Activated T-cell treated with anti-CD3 and anti-CD28 coated beads, Interleukin-2, amount 50 U/mL, for 4 hours (primary cell): ENCODE measurements at regions not wholly inside any gene's neighbourhood (a gene's known extent, or its start where the extent isn't known, plus 50 kb on each side); places are given as distances from the start of the nearest gene placed in this dataset.
A peak's percentile ranks its signal among the peaks of the same experiment; 100 is the strongest.

Experiments used
- ATAC-seq, 2 donors: fragments of 200-7000 bp; cut with Tn5 transposase; one replicate each; pipeline ENCODE4 v1.10.0; 2021
- DNase-seq: peaks from one replicate; pipeline ENCODE4 v3.0.0-alpha.2; 2020
- H3K27me3 Mint-ChIP-seq: one replicate; pipeline ENCODE4 v1.8.0; 2021; ENCODE audit warnings: low read depth, mixed read lengths
- H3K36me3 Mint-ChIP-seq: one replicate; pipeline ENCODE4 v1.8.0; 2022; ENCODE audit warnings: mixed read lengths; ENCODE audit not compliant: insufficient read depth
- H3K4me1 Mint-ChIP-seq: one replicate; pipeline ENCODE4 v1.8.0; 2021; ENCODE audit warnings: low read depth, mixed read lengths
- H3K4me3 Mint-ChIP-seq: one replicate; pipeline ENCODE4 v1.8.0; 2021; ENCODE audit warnings: mild to moderate bottlenecking, moderate library complexity, mixed read lengths
- H3K9me3 Mint-ChIP-seq: one replicate; pipeline ENCODE4 v1.8.0; 2021; ENCODE audit warnings: mixed read lengths

DNA sequence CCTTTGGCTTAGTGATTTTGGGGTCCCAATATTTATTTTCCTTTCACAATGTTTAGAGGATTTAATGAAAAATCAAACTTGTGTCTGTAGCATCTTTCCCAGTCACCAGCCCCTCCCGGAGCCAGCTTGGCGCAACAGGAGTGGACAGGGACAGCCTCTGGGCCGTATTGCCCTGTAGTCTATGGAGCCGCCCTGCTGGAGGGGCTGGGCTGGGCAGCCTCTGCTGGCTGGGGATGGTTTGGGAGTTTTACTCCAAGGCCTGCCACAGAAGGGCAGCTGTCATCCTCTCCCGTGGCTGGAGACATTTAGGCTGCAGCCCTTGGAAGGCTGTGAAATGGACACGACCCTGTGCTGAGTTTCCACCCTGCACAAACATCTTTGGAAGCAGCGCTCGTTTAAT, 89.4 kb upstream of the RGMA start:
- no peaks in the 10 kb centered on the region for H3K36me3 Mint-ChIP-seq
- no peaks in the 10 kb centered on the region for H3K4me1 Mint-ChIP-seq
- H3K9me3 Mint-ChIP-seq: no peaks in the 10 kb centered on the region
- no peak overlapping the region for H3K4me3 Mint-ChIP-seq
- ATAC-seq (no peak), DNase-seq (no peak)
- peaks cover 21% of the 10 kb centered on the region for H3K27me3 Mint-ChIP-seq

DNA sequence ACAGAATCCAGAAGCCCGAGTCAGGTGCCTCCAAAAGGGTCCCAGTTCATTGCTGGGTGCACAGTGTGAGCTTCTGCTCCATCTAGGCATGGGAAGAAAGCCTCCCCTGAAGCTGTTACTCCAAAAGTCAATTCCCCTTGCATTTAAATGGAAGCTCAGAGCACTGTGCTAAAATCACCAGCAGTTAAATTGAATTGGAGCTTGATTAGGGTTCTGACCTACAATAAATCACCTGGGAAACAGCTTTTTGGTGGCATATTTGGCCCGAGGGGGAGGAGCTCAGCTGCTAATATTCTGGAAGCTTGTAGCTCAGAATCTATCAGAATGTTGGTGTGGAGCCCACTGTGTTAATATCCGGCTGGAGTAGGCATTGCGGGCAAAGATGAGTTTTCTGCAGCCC, 87.1 kb upstream of the RGMA start:
- H3K4me3 Mint-ChIP-seq: no peak overlapping the region
- H3K36me3 Mint-ChIP-seq: no peaks in the 10 kb centered on the region
- no peaks in the 10 kb centered on the region for H3K4me1 Mint-ChIP-seq
- peaks cover 4% of the 10 kb centered on the region for H3K9me3 Mint-ChIP-seq
- ATAC-seq (no peak), DNase-seq (no peak)
- peaks cover 30% of the 10 kb centered on the region for H3K27me3 Mint-ChIP-seq

DNA sequence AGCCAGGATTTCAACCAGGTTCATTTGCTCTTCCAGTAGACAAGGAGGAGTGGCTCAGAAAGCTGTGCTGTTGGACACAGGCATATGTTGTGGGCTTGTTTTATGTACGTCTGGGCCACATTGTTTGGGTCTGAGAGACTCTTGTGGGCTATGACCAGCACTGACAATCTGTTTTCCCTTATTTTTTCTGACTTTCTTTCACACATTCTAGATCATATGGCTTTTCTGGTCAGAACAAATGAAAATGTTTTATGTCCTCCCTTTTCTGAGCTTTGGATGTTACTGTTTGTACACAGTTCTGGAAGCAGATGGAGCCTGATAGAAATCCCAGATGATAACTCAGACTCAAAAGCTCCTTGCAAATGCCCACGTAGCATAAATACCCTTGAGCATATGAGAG, 85.8 kb upstream of the RGMA start:
- no peak for ATAC-seq
- no peaks in the 10 kb centered on the region for H3K4me1 Mint-ChIP-seq
- H3K9me3 Mint-ChIP-seq: peaks cover 4% of the 10 kb centered on the region

DNA sequence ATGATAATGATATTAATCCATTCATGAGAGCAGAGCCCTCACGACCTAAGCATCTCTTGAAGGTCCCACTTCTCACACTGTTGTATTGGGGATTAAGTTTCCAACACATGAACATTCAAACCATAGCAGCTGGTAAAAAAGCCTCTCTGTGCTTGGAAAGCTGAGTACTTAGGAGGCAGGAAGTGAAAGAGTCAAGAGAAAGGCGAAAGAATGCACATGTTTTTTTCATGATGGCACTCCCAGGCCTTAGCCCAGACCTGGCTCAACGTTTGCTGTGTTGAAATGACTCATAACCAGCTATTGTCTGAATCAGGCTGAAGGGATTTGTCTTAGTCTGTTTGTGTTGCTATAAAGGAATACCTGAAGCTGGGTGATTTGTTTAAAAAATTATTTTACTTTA, 84.4 kb upstream of the RGMA start:
- ATAC-seq: no peak
- no peaks in the 10 kb centered on the region for H3K4me1 Mint-ChIP-seq
- H3K27me3 Mint-ChIP-seq: peaks cover 46% of the 10 kb centered on the region
- H3K4me3 Mint-ChIP-seq: no peak overlapping the region
- no peaks in the 10 kb centered on the region for H3K36me3 Mint-ChIP-seq
- peaks cover 4% of the 10 kb centered on the region for H3K9me3 Mint-ChIP-seq
- DNase-seq: no peak

More for the DNA sequence above, 85.8 kb upstream of the RGMA start:
- Mint-ChIP-seq H3K36me3 (no peaks in the 10 kb centered on the region), H3K27me3 (peaks cover 39% of the 10 kb centered on the region), H3K4me3 (no peak overlapping the region)
- DNase-seq: no peak

DNA sequence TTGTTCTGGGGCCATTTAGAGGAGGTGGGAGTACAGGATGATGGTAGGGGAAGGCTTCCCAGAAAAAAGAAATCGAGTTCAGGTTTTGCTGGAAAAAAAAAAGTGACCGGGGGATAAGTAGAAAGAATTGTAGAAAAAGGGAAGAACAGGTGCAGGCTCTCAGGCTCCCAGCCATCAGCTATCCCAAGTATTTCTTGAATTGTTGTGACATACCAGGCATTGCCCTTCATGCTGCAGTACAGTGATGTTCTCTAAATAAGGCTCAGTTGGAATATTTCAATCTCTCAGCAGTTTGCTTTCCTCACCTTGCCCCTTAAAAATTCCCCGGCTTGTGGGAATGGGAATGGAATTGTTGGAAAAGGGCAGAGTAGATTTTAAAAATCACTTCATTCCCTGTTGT, 82.5 kb upstream of the RGMA start:
- Mint-ChIP-seq H3K9me3 (peaks cover 4% of the 10 kb centered on the region), H3K36me3 (no peaks in the 10 kb centered on the region), H3K27me3 (peaks cover 46% of the 10 kb centered on the region), H3K4me1 (no peaks in the 10 kb centered on the region), H3K4me3 (no peak overlapping the region)
- no peak for DNase-seq
- ATAC-seq: no peak

DNA sequence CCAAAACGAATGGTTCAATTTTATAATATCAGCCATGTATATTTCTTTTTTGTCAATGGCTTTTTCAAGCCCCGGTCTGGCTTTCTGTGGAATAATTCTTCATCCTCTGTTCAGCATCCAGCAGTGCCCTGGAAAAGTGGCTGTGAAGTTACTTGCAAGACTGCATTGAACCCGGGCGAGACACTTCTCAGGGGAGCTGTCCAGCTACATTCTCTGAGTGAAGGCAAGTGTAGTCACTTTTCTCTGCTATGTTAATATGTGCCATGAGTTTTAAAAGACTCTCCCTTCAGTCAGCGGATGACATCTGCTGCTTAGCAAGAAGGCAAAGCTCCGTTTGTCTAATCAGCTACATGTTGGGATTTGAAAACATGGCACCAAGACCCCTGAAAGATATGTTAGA, 81.3 kb upstream of the RGMA start:
- Mint-ChIP-seq H3K9me3 (peaks cover 4% of the 10 kb centered on the region), H3K4me3 (no peak overlapping the region), H3K36me3 (no peaks in the 10 kb centered on the region), H3K4me1 (no peaks in the 10 kb centered on the region), H3K27me3 (peaks cover 42% of the 10 kb centered on the region)
- ATAC-seq (no peak), DNase-seq (no peak)

DNA sequence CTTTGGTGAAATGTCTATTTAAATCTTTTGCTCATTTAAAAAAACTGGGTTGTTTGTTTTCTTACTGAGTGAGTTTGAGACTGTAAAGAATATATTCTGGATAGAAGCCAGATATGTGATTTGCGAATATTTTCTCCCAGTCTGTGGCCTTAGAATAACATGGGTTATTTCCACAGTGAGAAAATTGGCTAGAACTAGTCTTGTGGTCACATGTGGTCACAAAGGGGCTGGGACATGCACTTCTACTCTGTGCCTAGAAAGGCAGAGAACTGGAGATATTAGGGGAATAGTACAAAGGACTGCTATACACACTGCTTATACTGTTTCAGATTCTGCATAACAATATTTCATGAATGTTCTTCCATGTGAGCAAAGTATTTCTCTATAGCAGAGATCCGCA, 79.9 kb upstream of the RGMA start:
- Mint-ChIP-seq H3K36me3 (no peaks in the 10 kb centered on the region), H3K4me1 (peaks cover 4% of the 10 kb centered on the region), H3K27me3 (peaks cover 36% of the 10 kb centered on the region), H3K9me3 (peaks cover 4% of the 10 kb centered on the region), H3K4me3 (no peak overlapping the region)
- DNase-seq: no peak
- ATAC-seq: no peak

DNA sequence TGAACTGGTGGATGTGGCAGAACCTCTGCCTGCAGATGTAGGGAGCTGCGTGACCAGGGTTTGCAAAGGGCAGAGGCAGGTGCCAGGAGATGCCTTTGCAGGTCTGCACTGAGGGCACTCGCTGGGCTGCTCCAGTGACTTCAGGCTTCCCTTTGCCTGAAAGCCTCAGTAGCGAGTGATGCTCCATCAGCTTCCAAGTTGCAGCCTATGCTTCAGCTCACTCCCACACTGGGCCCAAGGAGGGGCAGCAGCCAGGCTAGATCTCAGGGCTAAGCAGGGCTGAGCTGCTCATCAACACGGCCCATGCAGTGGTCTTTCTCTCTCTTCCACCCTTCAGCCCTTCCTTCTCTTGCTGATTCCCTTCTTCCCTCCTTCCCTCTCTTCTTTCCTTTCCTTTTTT, 78.3 kb upstream of the RGMA start:
- H3K4me3 Mint-ChIP-seq: no peak overlapping the region
- H3K4me1 Mint-ChIP-seq: peaks cover 4% of the 10 kb centered on the region
- peaks cover 31% of the 10 kb centered on the region for H3K27me3 Mint-ChIP-seq
- no peak for ATAC-seq
- no peaks in the 10 kb centered on the region for H3K9me3 Mint-ChIP-seq
- H3K36me3 Mint-ChIP-seq: no peaks in the 10 kb centered on the region
- no peak for DNase-seq

DNA sequence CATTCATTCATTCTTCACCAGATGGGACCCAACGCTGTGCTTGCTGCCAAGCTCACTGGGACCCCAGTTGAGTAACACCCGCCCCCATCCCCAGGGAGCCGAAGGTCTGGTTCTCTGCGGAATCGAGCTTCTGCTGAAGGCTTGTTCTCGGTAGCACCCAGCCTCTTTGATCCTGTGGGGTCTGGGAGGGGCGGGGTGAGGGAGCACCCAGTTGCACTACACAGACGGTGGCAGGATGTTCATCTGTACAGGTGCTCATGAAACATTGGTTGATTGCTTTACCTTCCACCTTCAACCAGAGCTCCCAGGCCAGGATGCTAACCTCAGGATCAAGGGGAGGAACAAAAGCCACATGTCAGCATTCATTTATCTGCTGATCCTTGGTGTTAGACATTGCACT, 77.7 kb upstream of the RGMA start:
- ATAC-seq: no peak
- peaks cover 4% of the 10 kb centered on the region for H3K4me1 Mint-ChIP-seq
- H3K27me3 Mint-ChIP-seq: peaks cover 30% of the 10 kb centered on the region
- DNase-seq: no peak
- no peak overlapping the region for H3K4me3 Mint-ChIP-seq
- H3K36me3 Mint-ChIP-seq: no peaks in the 10 kb centered on the region
- no peaks in the 10 kb centered on the region for H3K9me3 Mint-ChIP-seq

DNA sequence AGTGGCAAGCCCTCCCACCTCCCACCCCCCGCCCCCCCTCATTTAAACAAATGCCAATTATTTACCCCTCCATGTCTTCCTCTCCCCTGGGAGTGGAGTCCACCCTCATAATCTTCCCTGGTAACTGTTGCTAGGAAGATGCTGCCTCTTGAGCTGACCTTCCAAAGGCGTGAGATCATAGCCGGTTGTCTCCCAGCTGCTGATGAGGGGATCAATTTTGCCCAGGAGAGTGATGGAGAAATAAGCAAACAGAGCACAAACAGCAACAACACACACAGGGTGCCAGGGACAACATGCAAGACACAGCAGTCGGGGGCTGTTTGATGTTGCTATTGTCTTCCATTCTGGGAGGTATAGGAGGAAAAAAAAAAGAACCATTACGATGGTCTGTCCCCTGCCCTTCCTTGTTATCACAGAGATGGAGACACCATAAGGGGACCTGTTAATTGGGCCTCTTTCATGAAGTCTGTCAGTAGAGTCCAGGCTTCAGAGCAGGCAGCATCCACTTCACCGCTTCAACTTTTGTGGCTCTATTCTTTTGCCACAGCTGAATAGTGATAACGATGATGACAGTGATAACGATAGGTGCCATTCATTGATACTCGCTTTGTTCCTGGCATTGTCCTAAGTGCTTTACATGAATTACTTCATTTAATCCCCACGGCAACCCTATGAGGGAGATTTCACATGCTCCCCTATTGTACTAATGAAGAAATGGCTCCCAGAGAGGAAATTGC, 76.9 kb upstream of the RGMA start:
- Mint-ChIP-seq H3K4me1 (peaks cover 4% of the 10 kb centered on the region), H3K9me3 (no peaks in the 10 kb centered on the region), H3K4me3 (no peak overlapping the region), H3K27me3 (peaks cover 23% of the 10 kb centered on the region), H3K36me3 (no peaks in the 10 kb centered on the region)
- DNase-seq (no peak), ATAC-seq (no peak)

DNA sequence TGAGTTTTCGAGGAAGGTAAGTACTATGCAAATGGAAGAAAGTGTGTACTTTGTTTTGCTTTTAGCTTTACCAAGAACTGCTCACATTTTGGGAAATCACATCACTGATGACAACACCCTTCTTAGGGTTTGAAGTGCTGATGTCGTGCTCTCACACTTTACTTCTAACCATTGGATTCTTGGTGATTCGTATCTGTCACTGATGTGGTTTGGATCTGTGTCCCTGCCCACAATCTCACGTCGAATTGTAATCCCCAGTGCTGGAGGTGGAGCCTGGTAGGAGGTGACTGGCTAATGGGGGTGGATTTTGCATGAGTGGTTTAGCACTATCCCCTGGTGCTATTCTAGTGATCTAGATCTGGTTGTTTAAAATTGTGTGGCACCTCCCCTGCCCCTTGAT, 75.4 kb upstream of the RGMA start:
- peaks cover 4% of the 10 kb centered on the region for H3K4me1 Mint-ChIP-seq
- no peaks in the 10 kb centered on the region for H3K9me3 Mint-ChIP-seq
- no peaks in the 10 kb centered on the region for H3K36me3 Mint-ChIP-seq
- no peak overlapping the region for H3K4me3 Mint-ChIP-seq
- ATAC-seq (peak; percentile 75 to 87), DNase-seq (no peak)
- H3K27me3 Mint-ChIP-seq: peaks cover 16% of the 10 kb centered on the region

DNA sequence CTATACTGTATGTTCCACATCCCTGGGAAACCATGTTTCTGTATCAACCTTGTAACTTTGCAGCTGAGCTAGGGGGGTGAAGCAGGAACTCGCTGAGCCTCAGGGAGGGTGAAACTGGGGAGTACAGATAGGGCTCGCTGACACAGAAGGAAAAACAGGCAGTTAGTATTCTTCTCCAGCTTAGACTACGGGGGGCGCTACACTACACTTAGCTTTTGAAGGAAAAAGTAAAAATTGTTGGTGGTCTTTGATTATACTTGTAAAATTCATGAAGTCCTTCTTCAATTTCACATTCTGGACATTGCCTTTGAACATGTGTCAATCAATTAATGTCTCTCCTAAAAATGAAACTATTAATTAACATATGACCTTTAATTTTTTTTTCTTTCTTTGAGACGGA, 73.5 kb upstream of the RGMA start:
- no peak for DNase-seq
- ATAC-seq: no peak
- Mint-ChIP-seq H3K36me3 (no peaks in the 10 kb centered on the region), H3K4me1 (peaks cover 4% of the 10 kb centered on the region), H3K9me3 (no peaks in the 10 kb centered on the region), H3K27me3 (peaks cover 5% of the 10 kb centered on the region), H3K4me3 (no peak overlapping the region)

DNA sequence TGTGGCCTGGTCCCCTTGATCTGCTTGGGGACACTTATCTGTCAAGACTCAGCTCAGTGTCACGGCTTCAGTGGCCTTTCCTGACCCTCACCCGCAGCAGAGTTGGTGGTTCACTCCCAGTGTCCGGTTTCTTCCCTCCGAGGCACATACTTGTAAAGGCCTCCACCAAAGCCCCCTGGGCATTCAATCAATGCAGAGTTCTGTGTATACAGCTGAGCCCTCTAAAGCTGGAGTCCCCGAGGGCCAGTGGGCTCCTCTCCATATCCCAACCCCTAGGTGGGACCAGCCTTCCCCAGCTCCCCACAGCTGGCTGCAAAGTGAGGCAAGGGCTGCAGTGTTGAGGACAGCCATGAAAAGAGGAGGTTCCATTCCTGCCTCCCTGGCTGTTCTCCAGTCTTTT, 70.9 kb upstream of the RGMA start:
- ATAC-seq (no peak), DNase-seq (no peak)
- Mint-ChIP-seq H3K4me3 (no peak overlapping the region), H3K9me3 (peaks cover 5% of the 10 kb centered on the region), H3K27me3 (no peaks in the 10 kb centered on the region), H3K4me1 (peaks cover 4% of the 10 kb centered on the region), H3K36me3 (no peaks in the 10 kb centered on the region)

DNA sequence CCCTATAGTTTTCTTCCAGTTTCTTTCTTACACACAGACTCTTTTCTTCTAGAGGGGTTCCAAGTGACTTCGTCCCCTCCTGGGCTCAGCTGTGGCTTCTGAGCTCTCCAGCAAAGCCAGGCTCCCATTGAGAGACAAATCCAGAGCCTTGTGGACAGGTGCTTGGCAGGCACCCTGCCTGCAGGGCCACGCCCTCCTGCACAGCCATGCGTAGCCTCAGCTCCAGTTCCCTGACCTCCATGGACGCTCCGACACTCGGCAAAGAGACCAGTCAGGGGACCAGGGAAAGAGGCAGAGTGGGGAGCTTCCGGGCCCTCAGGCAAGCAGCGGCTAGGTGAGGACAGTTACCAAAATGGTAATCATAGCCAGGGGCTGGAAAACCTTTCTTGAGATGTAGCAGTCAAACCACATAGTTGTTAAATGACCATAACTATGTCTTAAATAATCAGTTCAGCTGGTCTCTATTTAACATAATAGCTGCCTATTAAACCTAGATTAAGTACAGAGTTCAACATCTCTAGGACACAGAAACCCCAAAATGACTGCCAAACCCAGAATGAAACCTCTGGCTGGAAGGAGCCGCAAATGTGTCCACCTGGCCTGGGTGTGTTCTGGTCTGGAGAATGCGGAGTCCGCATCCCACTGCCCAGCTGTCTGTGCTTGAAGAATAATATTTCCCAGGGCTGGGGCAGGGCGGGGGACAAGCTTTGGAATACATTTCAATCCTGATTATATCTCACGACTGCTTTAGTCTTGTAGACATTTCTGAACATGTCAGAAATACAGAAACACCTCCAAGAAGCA, 69.3 kb upstream of the RGMA start:
- H3K4me1 Mint-ChIP-seq: peaks cover under 1% of the 10 kb centered on the region
- no peak for DNase-seq
- no peak for ATAC-seq
- H3K9me3 Mint-ChIP-seq: peaks cover 5% of the 10 kb centered on the region
- no peak overlapping the region for H3K4me3 Mint-ChIP-seq
- no peaks in the 10 kb centered on the region for H3K27me3 Mint-ChIP-seq
- H3K36me3 Mint-ChIP-seq: no peaks in the 10 kb centered on the region

DNA sequence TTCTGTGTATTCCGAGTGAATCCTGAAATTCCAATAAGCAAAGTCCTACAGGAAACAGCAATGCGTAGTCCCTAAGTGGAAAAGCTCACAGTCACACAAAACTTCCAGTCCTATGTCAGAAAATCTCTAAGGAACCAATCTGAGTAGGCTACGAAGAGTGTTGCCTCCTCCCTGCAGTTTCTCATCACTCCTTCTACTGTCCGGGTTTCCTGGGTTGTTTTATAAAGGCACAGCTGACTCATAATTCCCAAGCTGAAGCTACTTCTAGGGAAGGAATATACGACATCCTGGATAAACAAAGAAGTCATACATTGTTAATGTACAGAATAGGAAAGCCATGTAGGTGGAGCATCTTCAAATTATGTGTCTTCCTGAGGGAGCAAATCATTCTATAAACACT, 65.7 kb upstream of the RGMA start:
- Mint-ChIP-seq H3K36me3 (no peaks in the 10 kb centered on the region), H3K27me3 (peaks cover 1% of the 10 kb centered on the region), H3K9me3 (peaks cover 5% of the 10 kb centered on the region), H3K4me3 (no peak overlapping the region), H3K4me1 (peaks cover 20% of the 10 kb centered on the region)
- DNase-seq (no peak), ATAC-seq (no peak)
